IMR-90 (cell line): ENCODE measurements at regions not wholly inside any gene's neighbourhood (a gene's known extent, or its start where the extent isn't known, plus 50 kb on each side); places are given as distances from the start of the nearest gene placed in this dataset.
A peak's percentile ranks its signal among the peaks of the same experiment; 100 is the strongest.

Source experiments
- ATAC-seq: fragments of 200-7000 bp; cut with Tn5 transposase; 2 replicates; pipeline ENCODE4 v1.9.1; 2020; ENCODE audit warnings: low read depth, mild to moderate bottlenecking, moderate library complexity
- BruUV-seq: library from RNA; stranded (reverse); fragments of 400-500 nt; replicated peaks from 2 replicates; lab custom pipeline; 2021; lab: Mats Ljungman, UMichigan
- CTCF ChIA-PET: fragments of 300-600 bp; formaldehyde crosslinking; extraction: SDS; loops from one replicate; lab custom pipeline; 2021; ENCODE audit warnings: antibody characterized with exemption; lab: Yijun Ruan, JAX
- POLR2A ChIA-PET: fragments of 300-600 bp; sonication (Branson Sonifier 250); formaldehyde crosslinking; loops from one replicate; lab custom pipeline; 2022; ENCODE audit warnings: antibody characterized with exemption; ENCODE audit not compliant: unreplicated experiment; lab: Charles Lee
- DNase-seq: peaks from one replicate; pipeline ENCODE4 v3.0.0; 2013
- H2AFZ ChIP-seq: replicated peaks from 2 replicates; pipeline ENCODE3; 2013; ENCODE audit warnings: low read length, mild to moderate bottlenecking; ENCODE audit not compliant: poor library complexity
- H2AK5ac ChIP-seq: 2 replicates; pipeline ENCODE4 v1.6.1; 2013; ENCODE audit warnings: low read depth, low read length, inconsistent platforms
- H2AK9ac ChIP-seq: replicated peaks from 2 replicates; pipeline ENCODE3; 2013; ENCODE audit warnings: mild to moderate bottlenecking, low read depth, low read length, moderate library complexity; ENCODE audit not compliant: poor library complexity
- H2BK120ac ChIP-seq: 2 replicates; pipeline ENCODE4 v1.6.1; 2013; ENCODE audit warnings: low read depth, low read length, inconsistent platforms
- H2BK15ac ChIP-seq: 3 replicates; pipeline ENCODE4 v1.6.1; 2013; ENCODE audit warnings: low read depth, low read length, inconsistent platforms
- H2BK20ac ChIP-seq: 2 replicates; pipeline ENCODE4 v1.6.1; 2013; ENCODE audit warnings: low read depth, mild to moderate bottlenecking, inconsistent platforms, low read length, moderate library complexity
- H2BK5ac ChIP-seq: 2 replicates; pipeline ENCODE4 v1.6.1; 2013; ENCODE audit warnings: mild to moderate bottlenecking, low read depth, low read length, inconsistent platforms; ENCODE audit not compliant: poor library complexity, severe bottlenecking
- H3K14ac ChIP-seq: replicated peaks from 2 replicates; pipeline ENCODE4 v1.6.1; 2013; ENCODE audit warnings: low read depth, low read length, inconsistent platforms
- H3K18ac ChIP-seq: 2 replicates; pipeline ENCODE4 v1.6.1; 2013; ENCODE audit warnings: low read depth, low read length, control low read depth
- H3K23ac ChIP-seq: 2 replicates; pipeline ENCODE4 v1.6.1; 2013; ENCODE audit warnings: low read depth, low read length, inconsistent platforms
- H3K27ac ChIP-seq: 2 replicates; pipeline ENCODE4 v1.5.1; 2013; ENCODE audit warnings: mild to moderate bottlenecking, control low read depth, low read length; ENCODE audit not compliant: insufficient read depth
- H3K27me3 ChIP-seq: 2 replicates; pipeline ENCODE4 v1.6.1; 2013; ENCODE audit warnings: low read length; ENCODE audit not compliant: control insufficient read depth, insufficient read depth
- H3K36me3 ChIP-seq: 2 replicates; pipeline ENCODE4 v1.6.1; 2013; ENCODE audit warnings: low read length, mixed read lengths; ENCODE audit not compliant: control insufficient read depth, insufficient read depth
- H3K4ac ChIP-seq: 2 replicates; pipeline ENCODE4 v1.6.1; 2013; ENCODE audit warnings: low read depth, low read length, inconsistent platforms
- H3K4me1 ChIP-seq: 2 replicates; pipeline ENCODE4 v1.6.1; 2013; ENCODE audit warnings: low read length, mixed read lengths; ENCODE audit not compliant: control insufficient read depth, insufficient read depth
- H3K4me2 ChIP-seq: 2 replicates; pipeline ENCODE4 v1.6.1; 2013; ENCODE audit warnings: low read depth, mild to moderate bottlenecking, control low read depth, low read length, moderate library complexity
- H3K4me3 ChIP-seq: 2 replicates; pipeline ENCODE4 v1.5.1; 2013; ENCODE audit warnings: low read depth, mild to moderate bottlenecking, control low read depth, low read length, moderate library complexity; ENCODE audit not compliant: insufficient read depth
- H3K56ac ChIP-seq: 2 replicates; pipeline ENCODE4 v1.6.1; 2013; ENCODE audit warnings: low read length, inconsistent platforms; ENCODE audit not compliant: insufficient read depth; ENCODE audit errors: extremely low read depth
- H3K79me1 ChIP-seq, 2 experiments: 2 replicates each; pipeline ENCODE4 v1.6.1; 2013; ENCODE audit warnings: low read length in 2 of 2, inconsistent platforms in 1 of 2, low read depth in 1 of 2
- H3K9ac ChIP-seq: 2 replicates; pipeline ENCODE4 v1.6.1; 2013; ENCODE audit warnings: low read depth, low read length, control low read depth
- H3K9me1 ChIP-seq: 2 replicates; pipeline ENCODE4 v1.6.1; 2013; ENCODE audit warnings: low read length, inconsistent platforms; ENCODE audit not compliant: insufficient read depth
- H3K9me3 ChIP-seq: 2 replicates; pipeline ENCODE4 v1.6.1; 2013; ENCODE audit warnings: low read length; ENCODE audit not compliant: control insufficient read depth, insufficient read depth
- H4K20me1 ChIP-seq: 2 replicates; pipeline ENCODE4 v1.6.1; 2013; ENCODE audit warnings: low read length, inconsistent platforms; ENCODE audit not compliant: insufficient read depth
- H4K5ac ChIP-seq: 2 replicates; pipeline ENCODE4 v1.6.1; 2013; ENCODE audit warnings: mild to moderate bottlenecking, low read depth, low read length, control low read depth
- H4K8ac ChIP-seq, 2 experiments: 2 replicates each; pipeline ENCODE4 v1.6.1; 2013; ENCODE audit warnings: low read depth in 2 of 2, low read length in 2 of 2, control low read depth in 1 of 2, inconsistent platforms in 1 of 2
- H4K91ac ChIP-seq: 2 replicates; pipeline ENCODE4 v1.6.1; 2013; ENCODE audit warnings: low read depth, low read length, inconsistent platforms; ENCODE audit not compliant: insufficient read depth
- CTCF ChIP-seq: conservative IDR thresholded peaks from 2 replicates; pipeline ENCODE4 v1.5.1; 2012; ENCODE audit warnings: mild to moderate bottlenecking, low read depth, low read length, improper control_type of control experiment
- MAZ ChIP-seq: IDR thresholded peaks from 2 replicates; pipeline ENCODE4 v1.6.1; 2012; ENCODE audit warnings: low read depth, mild to moderate bottlenecking, low read length, improper control_type of control experiment, moderate library complexity, borderline replicate concordance
- MXI1 ChIP-seq: IDR thresholded peaks from 2 replicates; pipeline ENCODE4 v1.6.1; 2012; ENCODE audit warnings: low read depth, mild to moderate bottlenecking, low read length, moderate library complexity, borderline replicate concordance
- RCOR1 ChIP-seq: IDR thresholded peaks from 2 replicates; pipeline ENCODE4 v1.6.1; 2012; ENCODE audit warnings: mild to moderate bottlenecking, low read length, improper control_type of control experiment; ENCODE audit not compliant: insufficient replicate concordance
- WGBS, 2 experiments: methylation state at CpG; one replicate each; pipeline versions ENCODE4 v1.1.5 to v1.1.7; 2013; ENCODE audit warnings: missing lambda C conversion rate in 2 of 2; ENCODE audit not compliant: insufficient read length in 1 of 2; ENCODE audit errors: extremely low coverage in 2 of 2; 5-methylcytosine and 5-hydroxymethylcytosine counted together
- dilution Hi-C: fragments of 300-500 bp; cut with HindIII; formaldehyde crosslinking; loops from one replicate; pipeline ENCODE4 v1.14.3; 2018; ENCODE audit warnings: low sequenced_read_pairs; ENCODE audit not compliant: unreplicated experiment
- in situ Hi-C: fragments of 300-500 bp; cut with MboI; formaldehyde crosslinking; loops from 3 replicates; pipeline ENCODE4 v1.14.3; 2019; ENCODE audit warnings: low sequenced_read_pairs, inconsistent platforms, mixed read lengths
- intact Hi-C: fragments of 100-400 bp; cut with micrococcal nuclease; formaldehyde crosslinking; loops from 2 replicates; pipeline ENCODE4 v1.10.0; 2022

GRCh38 chr7:106566672-106567071, 94.3 kb downstream of the CCDC71L start:
- H2AK9ac ChIP-seq: no peak overlapping the region
- no peak overlapping the region for H2BK120ac ChIP-seq
- no peak overlapping the region for H3K4me2 ChIP-seq
- no peaks in the 10 kb centered on the region for H3K36me3 ChIP-seq
- H3K9me3 ChIP-seq: no peaks in the 10 kb centered on the region
- no peak overlapping the region for H2AK5ac ChIP-seq
- H2BK5ac ChIP-seq: no peak overlapping the region
- H3K27ac ChIP-seq: no peak overlapping the region
- no peak overlapping the region for H4K8ac ChIP-seq
- WGBS, 2 experiments: 67% methylated on average over 1 of the region's 2 CpGs; no CpG with 5 or more reads in 1 of the 2 experiments
- no peaks in the 10 kb centered on the region for H3K79me1 ChIP-seq
- intact Hi-C loops (no loop called here), dilution Hi-C loops (no loop called here), in situ Hi-C loops (no loop called here)
- H3K27me3 ChIP-seq: no peaks in the 10 kb centered on the region
- no peak for ATAC-seq
- no peak overlapping the region for H3K56ac ChIP-seq
- no peak overlapping the region for H3K14ac ChIP-seq
- peaks cover 8% of the 10 kb centered on the region; the same call in 1 of the 2 replicates for H3K9me1 ChIP-seq
- no peak overlapping the region for H3K4me3 ChIP-seq
- no peaks in the 10 kb centered on the region for H4K20me1 ChIP-seq
- no peak overlapping the region for H2BK20ac ChIP-seq
- H4K5ac ChIP-seq: no peak overlapping the region
- H3K23ac ChIP-seq: no peak overlapping the region
- H3K4me1 ChIP-seq: peaks cover 8% of the 10 kb centered on the region
- TF ChIP-seq MAZ: no peak
- no peak for TF ChIP-seq RCOR1
- TF ChIP-seq CTCF: no peak
- no peak for TF ChIP-seq MXI1
- no TSS peak for BruUV-seq
- H2AFZ ChIP-seq: no peak overlapping the region
- no peak overlapping the region for H3K9ac ChIP-seq
- H3K18ac ChIP-seq: no peak overlapping the region
- ChIA-PET POLR2A (no interaction called here), CTCF (no interaction called here)
- H4K91ac ChIP-seq: no peak overlapping the region
- H2BK15ac ChIP-seq: no peak overlapping the region
- no peak for DNase-seq
- 0 out of 2 replicates have a peak overlapping the region, but pooled peaks have one; percentile 15 for H3K4ac ChIP-seq
